Thoracic aorta (tissue), 2 donors: ENCODE measurements at regions not wholly inside any gene's neighbourhood (a gene's known extent, or its start where the extent isn't known, plus 50 kb on each side); places are given as distances from the start of the nearest gene placed in this dataset.

Experiments
- ATAC-seq: fragments of 150-250 bp; one replicate; pipeline ENCODE4 v1.8.0; 2017; ENCODE audit warnings: low read depth; ENCODE audit not compliant: insufficient number of reproducible peaks, low FRiP score
- DNase-seq: peaks from one replicate; pipeline ENCODE4 v3.0.0-alpha.2; 2020; ENCODE audit warnings: low spot score
- H3K27ac ChIP-seq, 2 donors: fragments of 200-600 bp; sonication (generic); 1 replicate in 1 of 2; 2 replicates in 1 of 2; pipeline ENCODE4 v1.5.1; 2016; ENCODE audit warnings: mild to moderate bottlenecking in 2 of 2, moderate library complexity in 2 of 2
- H3K27me3 ChIP-seq: fragments of 200-600 bp; sonication (generic); replicated peaks from 2 replicates; pipeline ENCODE4 v1.6.0; 2016; ENCODE audit warnings: mild to moderate bottlenecking; ENCODE audit not compliant: insufficient read depth
- H3K36me3 ChIP-seq: fragments of 200-600 bp; sonication (generic); one replicate; pipeline ENCODE4 v1.5.1; 2016
- H3K4me1 ChIP-seq, 2 donors: fragments of 200-600 bp; sonication (generic); 1 replicate in 1 of 2; 2 replicates in 1 of 2; pipeline versions ENCODE4 v1.5.1 to v1.6.0; 2016; ENCODE audit warnings: low read depth in 2 of 2, mild to moderate bottlenecking in 1 of 2; ENCODE audit not compliant: control insufficient read depth in 1 of 2
- H3K4me3 ChIP-seq: fragments of 200-600 bp; sonication (generic); 2 replicates; pipeline ENCODE4 v1.5.1; 2016; ENCODE audit warnings: mild to moderate bottlenecking
- H3K9me3 ChIP-seq: fragments of 200-600 bp; sonication (generic); 2 replicates; pipeline ENCODE4 v1.5.1; 2016
- CTCF ChIP-seq: fragments of 200-600 bp; sonication (generic); IDR thresholded peaks from one replicate; pipeline ENCODE4 v1.5.1; 2019; ENCODE audit warnings: antibody characterized with exemption

GRCh38 chr9:7983490-7983889 lies 183.9 kb upstream of the DMAC1 start:
- no peak for ATAC-seq
- TF ChIP-seq CTCF = no peak

GRCh38 chr9:7982907-7983306 lies 183.3 kb upstream of the DMAC1 start:
- no peak for TF ChIP-seq CTCF
- Histone ChIP-seq H3K27me3 (no peaks in the 10 kb centered on the region), H3K4me3 (no peak overlapping the region), H3K36me3 (no peaks in the 10 kb centered on the region), H3K9me3 (no peaks in the 10 kb centered on the region), H3K4me1 (peaks cover 0 to 8% of the 10 kb centered on the region in 2 donors), H3K27ac (no peak overlapping the region)
- ATAC-seq (no peak), DNase-seq (no peak)

More at GRCh38 chr9:7983490-7983889, 183.9 kb upstream of the DMAC1 start:
- no peak overlapping the region for H3K4me3 ChIP-seq
- no peak overlapping the region for H3K27ac ChIP-seq
- H3K9me3 ChIP-seq = no peaks in the 10 kb centered on the region
- DNase-seq = no peak
- H3K36me3 ChIP-seq = no peaks in the 10 kb centered on the region
- H3K27me3 ChIP-seq = no peaks in the 10 kb centered on the region
- H3K4me1 ChIP-seq = peaks cover 0 to 8% of the 10 kb centered on the region in 2 donors

- no peak for ATAC-seq
- Histone ChIP-seq H3K4me3 (no peak overlapping the region), H3K27ac (no peak overlapping the region), H3K36me3 (no peaks in the 10 kb centered on the region), H3K4me1 (peaks cover 0 to 8% of the 10 kb centered on the region in 2 donors), H3K27me3 (no peaks in the 10 kb centered on the region), H3K9me3 (no peaks in the 10 kb centered on the region)
- no peak for DNase-seq
- TF ChIP-seq CTCF = no peak
Measured at GRCh38 chr9:7980691-7981289, 181.2 kb upstream of the DMAC1 start.

GRCh38 chr9:7980041-7980440 lies 180.5 kb upstream of the DMAC1 start:
- H3K27me3 ChIP-seq = no peaks in the 10 kb centered on the region
- H3K4me1 ChIP-seq = peaks cover 0 to 8% of the 10 kb centered on the region in 2 donors
- no peak overlapping the region for H3K4me3 ChIP-seq
- DNase-seq (no peak), ATAC-seq (no peak)
- no peak overlapping the region for H3K27ac ChIP-seq
- no peaks in the 10 kb centered on the region for H3K36me3 ChIP-seq
- TF ChIP-seq CTCF = no peak
- H3K9me3 ChIP-seq = no peaks in the 10 kb centered on the region

GRCh38 chr9:7979611-7980010 lies 180.0 kb upstream of the DMAC1 start:
- Histone ChIP-seq H3K27ac (no peak overlapping the region), H3K9me3 (no peaks in the 10 kb centered on the region), H3K4me1 (peaks cover 0 to 5% of the 10 kb centered on the region in 2 donors), H3K4me3 (no peak overlapping the region), H3K27me3 (no peaks in the 10 kb centered on the region), H3K36me3 (no peaks in the 10 kb centered on the region)
- ATAC-seq (no peak), DNase-seq (no peak)
- no peak for TF ChIP-seq CTCF
